HL-60 (cell line): ENCODE measurements at regions not wholly inside any gene's neighbourhood (a gene's known extent, or its start where the extent isn't known, plus 50 kb on each side); places are given as distances from the start of the nearest gene placed in this dataset.

ENCODE experiments used
- DNase-seq, 2 experiments: peaks; one replicate each; pipeline ENCODE4 v3.0.0-alpha.2; 2010 to 2020; ENCODE audit warnings: low read depth in 1 of 2, low spot score in 1 of 2
- H3K27ac ChIP-seq: fragments of 250-450 bp; sonication (Bioruptor Pico); replicated peaks from 2 replicates; pipeline ENCODE4 v1.5.1; 2020; ENCODE audit warnings: mild to moderate bottlenecking, moderate library complexity
- H3K27me3 ChIP-seq: fragments of 250-450 bp; sonication (Bioruptor Pico); 2 replicates; pipeline ENCODE4 v1.5.1; 2021; ENCODE audit warnings: mild to moderate bottlenecking, moderate library complexity; ENCODE audit not compliant: insufficient read depth, poor library complexity, severe bottlenecking
- H3K4me3 ChIP-seq: replicated peaks from 2 replicates; pipeline ENCODE4 v1.5.1; 2011; ENCODE audit warnings: mild to moderate bottlenecking, control low read depth, low read length; ENCODE audit not compliant: insufficient read depth
- CTCF ChIP-seq: IDR thresholded peaks from one replicate; pipeline ENCODE4 v1.5.1; 2011; ENCODE audit warnings: low read length, control low read depth, inconsistent platforms; ENCODE audit not compliant: insufficient read depth
- GABPA ChIP-seq: IDR thresholded peaks from 2 replicates; pipeline ENCODE4 v1.6.1; 2012; ENCODE audit warnings: low read depth
- POLR2AphosphoS5 ChIP-seq: IDR thresholded peaks from 2 replicates; pipeline ENCODE4 v1.6.1; 2012; ENCODE audit warnings: low read depth
- REST ChIP-seq: IDR thresholded peaks from 2 replicates; pipeline ENCODE4 v1.6.1; 2012; ENCODE audit warnings: low read depth; ENCODE audit not compliant: insufficient replicate concordance
- SPI1 ChIP-seq: IDR thresholded peaks from 2 replicates; pipeline ENCODE4 v1.6.1; 2012; ENCODE audit warnings: low read depth, mild to moderate bottlenecking, borderline replicate concordance

DNA sequence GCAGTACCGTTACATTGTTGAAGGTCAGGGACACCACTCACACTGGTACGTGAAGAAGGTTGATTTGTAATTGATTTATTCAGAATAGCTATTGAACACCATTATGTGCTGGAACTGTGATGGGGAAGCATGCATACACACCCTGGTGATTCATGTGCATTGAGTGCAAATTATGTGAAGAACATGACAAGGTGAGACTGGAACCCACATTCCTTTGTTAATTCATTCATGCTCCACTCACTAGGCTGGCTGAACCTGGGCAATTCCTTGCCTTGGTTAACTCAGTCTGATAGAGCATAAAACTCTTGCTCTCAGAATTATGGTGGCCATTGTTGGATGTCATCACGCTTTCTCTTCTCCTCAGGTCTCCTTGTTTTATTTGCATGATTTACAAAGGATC is 67.3 kb upstream of the TPK1 start:
- TF ChIP-seq SPI1 (no peak), POLR2AphosphoS5 (no peak), CTCF (no peak), REST (no peak), GABPA (no peak)
- no peaks in the 10 kb centered on the region for H3K27me3 ChIP-seq
- H3K27ac ChIP-seq, result no peak overlapping the region
- no peak overlapping the region for H3K4me3 ChIP-seq
- no peak for DNase-seq

DNA sequence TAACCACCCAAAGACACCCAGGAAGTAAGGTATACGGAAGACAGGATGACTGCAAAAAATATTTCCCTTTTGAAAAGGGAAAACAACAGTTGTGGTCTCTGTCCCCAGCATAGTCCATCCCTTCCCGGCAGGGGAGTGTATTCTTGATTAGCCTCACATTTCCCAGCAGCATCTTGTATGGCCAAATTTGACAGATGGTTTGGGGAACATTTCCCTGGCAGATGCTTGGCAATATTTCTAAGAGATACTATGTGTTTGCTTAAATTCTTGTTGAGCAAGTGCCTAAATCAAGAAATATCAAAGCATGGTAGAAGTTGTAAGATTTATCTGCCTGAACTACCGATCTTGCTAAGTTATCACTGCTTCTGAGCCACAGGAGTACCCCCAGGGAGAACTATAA is 56.9 kb upstream of the TPK1 start:
- H3K27ac ChIP-seq, result no peak overlapping the region
- H3K4me3 ChIP-seq, result no peak overlapping the region
- H3K27me3 ChIP-seq, result no peaks in the 10 kb centered on the region
- no peak for DNase-seq
- TF ChIP-seq REST (no peak), POLR2AphosphoS5 (no peak), CTCF (no peak), GABPA (no peak), SPI1 (no peak)
